ENCODE measurements at regions not wholly inside any gene's neighbourhood (a gene's known extent, or its start where the extent isn't known, plus 50 kb on each side); places are given as distances from the start of the nearest gene placed in this dataset.

DNA sequence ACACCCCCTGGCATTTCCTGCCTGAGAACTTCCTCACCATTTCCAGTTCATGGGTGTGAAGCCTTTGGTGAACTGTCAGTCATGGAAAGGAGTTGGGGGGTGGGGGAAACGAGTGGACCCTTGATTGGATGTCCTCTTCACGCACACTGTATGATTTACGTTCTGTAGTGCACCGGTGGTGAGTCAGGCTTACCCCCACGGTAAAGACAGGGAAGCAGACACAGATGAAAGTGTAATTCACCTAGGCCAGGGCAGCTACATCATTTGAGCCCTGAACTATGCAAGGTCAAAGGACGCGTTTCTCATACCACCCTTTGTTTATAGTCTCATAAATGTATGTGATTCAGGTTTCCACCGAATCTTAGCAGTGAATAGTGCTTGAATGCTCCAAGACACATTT is 628.3 kb upstream of the PFKP start:
- no peaks in the 10 kb centered on the region for H3K27me3 Mint-ChIP-seq (ENCODE audit: low read depth)
- POLR2A ChIA-PET, result no interaction called here

DNA sequence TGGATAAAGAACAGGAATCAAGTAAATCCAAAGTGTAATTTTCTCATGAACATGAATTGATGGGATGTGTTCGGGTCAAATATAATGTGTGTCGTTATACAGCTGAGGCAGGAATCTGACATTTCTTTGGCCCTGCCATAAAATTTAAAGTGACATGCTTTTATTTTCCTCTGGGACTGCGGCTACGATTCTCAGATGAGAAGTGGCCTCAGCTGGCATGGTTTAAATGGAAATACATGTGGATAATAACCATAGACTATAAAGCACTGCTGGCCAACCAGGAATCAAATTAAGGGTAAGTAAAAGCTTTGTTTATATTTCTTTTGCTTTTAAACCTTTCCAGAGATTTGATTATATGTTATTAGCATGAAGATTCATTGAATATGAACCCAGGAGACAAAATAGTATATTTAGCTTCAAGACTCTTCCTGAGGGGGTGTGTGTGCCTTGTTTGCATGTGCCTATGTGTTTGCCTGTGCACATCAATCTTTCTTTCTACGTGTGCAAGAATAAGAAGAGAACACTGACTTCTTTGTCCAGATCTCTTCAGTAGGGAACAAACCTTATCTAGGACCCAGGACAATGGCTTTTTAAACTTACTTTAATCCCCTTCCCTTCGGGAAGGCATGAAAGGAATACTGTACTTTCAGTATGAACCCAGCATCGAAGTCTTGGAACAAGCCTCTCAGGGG is 629.0 kb upstream of the PFKP start:
- peaks cover 14% of the 10 kb centered on the region for H3K9me3 Mint-ChIP-seq
- no peak overlapping the region for H3K4me3 Mint-ChIP-seq
- no peak overlapping the region for H3K27ac Mint-ChIP-seq
- H3K36me3 Mint-ChIP-seq, result peaks cover 14% of the 10 kb centered on the region
- no peak for DNase-seq (ENCODE audit: low spot score)
- ATAC-seq, result no peak
- POLR2A ChIA-PET, result no interaction called here
- CTCF ChIA-PET, result no interaction called here
- H3K27me3 Mint-ChIP-seq (ENCODE audit: low read depth), result no peaks in the 10 kb centered on the region
- H3K4me1 Mint-ChIP-seq, result 0 out of 2 replicates have a peak, but pooled peaks cover 4% of the 10 kb centered on the region
- TF ChIP-seq NR1H2 (CRISPR knock-in tag; IDR thresholded peaks at IDR 0.05) (no peak), JUN (CRISPR knock-in tag; IDR thresholded peaks at IDR 0.05) (no peak), MYBL2 (CRISPR knock-in tag; IDR thresholded peaks at IDR 0.05) (no peak), CBFB (CRISPR knock-in tag; IDR thresholded peaks at IDR 0.05; ENCODE audit: low read depth) (no peak), PRRX2 (CRISPR knock-in tag; IDR thresholded peaks at IDR 0.05) (no peak), TEAD4 (CRISPR knock-in tag; IDR thresholded peaks at IDR 0.05) (no peak), ZNF317 (CRISPR knock-in tag; IDR thresholded peaks at IDR 0.05; ENCODE audit: borderline replicate concordance, low read depth) (no peak), ESRRA (CRISPR knock-in tag; IDR thresholded peaks at IDR 0.05; ENCODE audit: borderline replicate concordance) (no peak), ZNF219 (CRISPR knock-in tag; IDR thresholded peaks at IDR 0.05; ENCODE audit: borderline replicate concordance) (no peak)
- TF ChIP-seq, protein P1, sequence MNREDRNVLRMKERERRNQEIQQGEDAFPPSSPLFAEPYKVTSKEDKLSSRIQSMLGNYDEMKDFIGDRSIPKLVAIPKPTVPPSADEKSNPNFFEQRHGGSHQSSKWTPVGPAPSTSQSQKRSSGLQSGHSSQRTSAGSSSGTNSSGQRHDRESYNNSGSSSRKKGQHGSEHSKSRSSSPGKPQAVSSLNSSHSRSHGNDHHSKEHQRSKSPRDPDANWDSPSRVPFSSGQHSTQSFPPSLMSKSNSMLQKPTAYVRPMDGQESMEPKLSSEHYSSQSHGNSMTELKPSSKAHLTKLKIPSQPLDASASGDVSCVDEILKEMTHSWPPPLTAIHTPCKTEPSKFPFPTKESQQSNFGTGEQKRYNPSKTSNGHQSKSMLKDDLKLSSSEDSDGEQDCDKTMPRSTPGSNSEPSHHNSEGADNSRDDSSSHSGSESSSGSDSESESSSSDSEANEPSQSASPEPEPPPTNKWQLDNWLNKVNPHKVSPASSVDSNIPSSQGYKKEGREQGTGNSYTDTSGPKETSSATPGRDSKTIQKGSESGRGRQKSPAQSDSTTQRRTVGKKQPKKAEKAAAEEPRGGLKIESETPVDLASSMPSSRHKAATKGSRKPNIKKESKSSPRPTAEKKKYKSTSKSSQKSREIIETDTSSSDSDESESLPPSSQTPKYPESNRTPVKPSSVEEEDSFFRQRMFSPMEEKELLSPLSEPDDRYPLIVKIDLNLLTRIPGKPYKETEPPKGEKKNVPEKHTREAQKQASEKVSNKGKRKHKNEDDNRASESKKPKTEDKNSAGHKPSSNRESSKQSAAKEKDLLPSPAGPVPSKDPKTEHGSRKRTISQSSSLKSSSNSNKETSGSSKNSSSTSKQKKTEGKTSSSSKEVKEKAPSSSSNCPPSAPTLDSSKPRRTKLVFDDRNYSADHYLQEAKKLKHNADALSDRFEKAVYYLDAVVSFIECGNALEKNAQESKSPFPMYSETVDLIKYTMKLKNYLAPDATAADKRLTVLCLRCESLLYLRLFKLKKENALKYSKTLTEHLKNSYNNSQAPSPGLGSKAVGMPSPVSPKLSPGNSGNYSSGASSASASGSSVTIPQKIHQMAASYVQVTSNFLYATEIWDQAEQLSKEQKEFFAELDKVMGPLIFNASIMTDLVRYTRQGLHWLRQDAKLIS (CRISPR knock-in tag; IDR thresholded peaks at IDR 0.05; ENCODE audit: borderline replicate concordance), result no peak
- TF ChIP-seq, protein P2, sequence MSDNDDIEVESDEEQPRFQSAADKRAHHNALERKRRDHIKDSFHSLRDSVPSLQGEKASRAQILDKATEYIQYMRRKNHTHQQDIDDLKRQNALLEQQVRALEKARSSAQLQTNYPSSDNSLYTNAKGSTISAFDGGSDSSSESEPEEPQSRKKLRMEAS (CRISPR knock-in tag; IDR thresholded peaks at IDR 0.05), result no peak
- TF ChIP-seq, protein P3, sequence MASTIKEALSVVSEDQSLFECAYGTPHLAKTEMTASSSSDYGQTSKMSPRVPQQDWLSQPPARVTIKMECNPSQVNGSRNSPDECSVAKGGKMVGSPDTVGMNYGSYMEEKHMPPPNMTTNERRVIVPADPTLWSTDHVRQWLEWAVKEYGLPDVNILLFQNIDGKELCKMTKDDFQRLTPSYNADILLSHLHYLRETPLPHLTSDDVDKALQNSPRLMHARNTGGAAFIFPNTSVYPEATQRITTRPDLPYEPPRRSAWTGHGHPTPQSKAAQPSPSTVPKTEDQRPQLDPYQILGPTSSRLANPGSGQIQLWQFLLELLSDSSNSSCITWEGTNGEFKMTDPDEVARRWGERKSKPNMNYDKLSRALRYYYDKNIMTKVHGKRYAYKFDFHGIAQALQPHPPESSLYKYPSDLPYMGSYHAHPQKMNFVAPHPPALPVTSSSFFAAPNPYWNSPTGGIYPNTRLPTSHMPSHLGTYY (CRISPR knock-in tag; IDR thresholded peaks at IDR 0.05), result no peak

More for the DNA sequence above, 628.3 kb upstream of the PFKP start:
- Mint-ChIP-seq H3K36me3 (peaks cover 14% of the 10 kb centered on the region), H3K27ac (no peak overlapping the region), H3K4me1 (0 out of 2 replicates have a peak, but pooled peaks cover 4% of the 10 kb centered on the region), H3K4me3 (no peak overlapping the region), H3K9me3 (peaks cover 14% of the 10 kb centered on the region)
- ATAC-seq (no peak), DNase-seq (ENCODE audit: low spot score) (no peak)
- CTCF ChIA-PET, result no interaction called here
- TF ChIP-seq ESRRA (CRISPR knock-in tag; IDR thresholded peaks at IDR 0.05; ENCODE audit: borderline replicate concordance) (no peak), TEAD1 (CRISPR knock-in tag; IDR thresholded peaks at IDR 0.05) (no peak), MXD4 (CRISPR knock-in tag; IDR thresholded peaks at IDR 0.05; ENCODE audit: borderline replicate concordance) (no peak), MYBL2 (CRISPR knock-in tag; IDR thresholded peaks at IDR 0.05) (no peak), CREB1 (CRISPR knock-in tag; IDR thresholded peaks at IDR 0.05) (no peak), ZNF416 (CRISPR knock-in tag; IDR thresholded peaks at IDR 0.05) (no peak), NFE2L1 (CRISPR knock-in tag; IDR thresholded peaks at IDR 0.05) (no peak), ETV6 (CRISPR knock-in tag; IDR thresholded peaks at IDR 0.05) (no peak), ZNF671 (CRISPR knock-in tag; IDR thresholded peaks at IDR 0.05) (no peak)
- TF ChIP-seq, protein P1 (CRISPR knock-in tag; IDR thresholded peaks at IDR 0.05; ENCODE audit: borderline replicate concordance), result no peak
- TF ChIP-seq, protein P4, sequence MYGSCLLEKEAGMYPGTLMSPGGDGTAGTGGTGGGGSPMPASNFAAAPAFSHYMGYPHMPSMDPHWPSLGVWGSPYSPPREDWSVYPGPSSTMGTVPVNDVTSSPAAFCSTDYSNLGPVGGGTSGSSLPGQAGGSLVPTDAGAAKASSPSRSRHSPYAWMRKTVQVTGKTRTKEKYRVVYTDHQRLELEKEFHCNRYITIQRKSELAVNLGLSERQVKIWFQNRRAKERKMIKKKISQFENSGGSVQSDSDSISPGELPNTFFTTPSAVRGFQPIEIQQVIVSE (CRISPR knock-in tag; IDR thresholded peaks at IDR 0.05; ENCODE audit: borderline replicate concordance), result no peak
- TF ChIP-seq, protein P5, sequence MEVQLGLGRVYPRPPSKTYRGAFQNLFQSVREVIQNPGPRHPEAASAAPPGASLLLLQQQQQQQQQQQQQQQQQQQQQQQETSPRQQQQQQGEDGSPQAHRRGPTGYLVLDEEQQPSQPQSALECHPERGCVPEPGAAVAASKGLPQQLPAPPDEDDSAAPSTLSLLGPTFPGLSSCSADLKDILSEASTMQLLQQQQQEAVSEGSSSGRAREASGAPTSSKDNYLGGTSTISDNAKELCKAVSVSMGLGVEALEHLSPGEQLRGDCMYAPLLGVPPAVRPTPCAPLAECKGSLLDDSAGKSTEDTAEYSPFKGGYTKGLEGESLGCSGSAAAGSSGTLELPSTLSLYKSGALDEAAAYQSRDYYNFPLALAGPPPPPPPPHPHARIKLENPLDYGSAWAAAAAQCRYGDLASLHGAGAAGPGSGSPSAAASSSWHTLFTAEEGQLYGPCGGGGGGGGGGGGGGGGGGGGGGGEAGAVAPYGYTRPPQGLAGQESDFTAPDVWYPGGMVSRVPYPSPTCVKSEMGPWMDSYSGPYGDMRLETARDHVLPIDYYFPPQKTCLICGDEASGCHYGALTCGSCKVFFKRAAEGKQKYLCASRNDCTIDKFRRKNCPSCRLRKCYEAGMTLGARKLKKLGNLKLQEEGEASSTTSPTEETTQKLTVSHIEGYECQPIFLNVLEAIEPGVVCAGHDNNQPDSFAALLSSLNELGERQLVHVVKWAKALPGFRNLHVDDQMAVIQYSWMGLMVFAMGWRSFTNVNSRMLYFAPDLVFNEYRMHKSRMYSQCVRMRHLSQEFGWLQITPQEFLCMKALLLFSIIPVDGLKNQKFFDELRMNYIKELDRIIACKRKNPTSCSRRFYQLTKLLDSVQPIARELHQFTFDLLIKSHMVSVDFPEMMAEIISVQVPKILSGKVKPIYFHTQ (CRISPR knock-in tag; IDR thresholded peaks at IDR 0.05), result no peak
